Mesendoderm (in vitro differentiated cells): ENCODE measurements at regions not wholly inside any gene's neighbourhood (a gene's known extent, or its start where the extent isn't known, plus 50 kb on each side); places are given as distances from the start of the nearest gene placed in this dataset.

ENCODE experiments used
- DNase-seq: peaks from one replicate; pipeline ENCODE4 v3.0.0; 2013
- H2AK5ac ChIP-seq: 2 replicates; pipeline ENCODE4 v1.6.1; 2013; ENCODE audit warnings: low read length, inconsistent platforms
- H2BK120ac ChIP-seq: 2 replicates; pipeline ENCODE4 v1.6.1; 2013; ENCODE audit warnings: low read depth, mild to moderate bottlenecking, low read length, moderate library complexity, mixed read lengths
- H2BK15ac ChIP-seq: replicated peaks from 2 replicates; pipeline ENCODE4 v1.6.1; 2013; ENCODE audit warnings: low read depth, mild to moderate bottlenecking, moderate library complexity
- H2BK5ac ChIP-seq: 2 replicates; pipeline ENCODE4 v1.6.1; 2013; ENCODE audit warnings: low read length, inconsistent platforms
- H3K18ac ChIP-seq: 2 replicates; pipeline ENCODE4 v1.6.1; 2013; ENCODE audit warnings: mild to moderate bottlenecking, low read length, mixed read lengths
- H3K23ac ChIP-seq: one replicate; pipeline ENCODE4 v1.6.1; 2013; ENCODE audit warnings: low read length
- H3K27ac ChIP-seq: 2 replicates; pipeline ENCODE4 v1.5.1; 2013; ENCODE audit warnings: low read depth, mild to moderate bottlenecking, inconsistent platforms, low read length, moderate library complexity
- H3K27me3 ChIP-seq: 2 replicates; pipeline ENCODE4 v1.6.1; 2013; ENCODE audit warnings: low read length, control low read depth, mild to moderate bottlenecking, inconsistent platforms; ENCODE audit not compliant: insufficient read depth, poor library complexity
- H3K36me3 ChIP-seq: 2 replicates; pipeline ENCODE4 v1.6.1; 2013; ENCODE audit warnings: low read length, inconsistent platforms; ENCODE audit not compliant: control insufficient read depth, insufficient read depth
- H3K4ac ChIP-seq: one replicate; pipeline ENCODE4 v1.6.1; 2013; ENCODE audit warnings: low read depth, mild to moderate bottlenecking, low read length, moderate library complexity
- H3K4me1 ChIP-seq: 2 replicates; pipeline ENCODE4 v1.6.1; 2013; ENCODE audit warnings: low read depth, low read length, inconsistent platforms; ENCODE audit not compliant: control insufficient read depth
- H3K4me2 ChIP-seq: 2 replicates; pipeline ENCODE4 v1.6.1; 2013; ENCODE audit warnings: low read length
- H3K4me3 ChIP-seq: 2 replicates; pipeline ENCODE4 v1.5.1; 2013; ENCODE audit warnings: mild to moderate bottlenecking, low read length
- H3K56ac ChIP-seq: one replicate; pipeline ENCODE4 v1.6.1; 2013; ENCODE audit warnings: low read length
- H3K79me1 ChIP-seq: 2 replicates; pipeline ENCODE4 v1.6.1; 2013; ENCODE audit warnings: low read length, inconsistent platforms
- H3K79me2 ChIP-seq: 2 replicates; pipeline ENCODE4 v1.6.1; 2013; ENCODE audit warnings: mild to moderate bottlenecking, low read length; ENCODE audit not compliant: control insufficient read depth, insufficient read depth
- H3K9ac ChIP-seq: 2 replicates; pipeline ENCODE4 v1.6.1; 2013; ENCODE audit warnings: low read length, inconsistent platforms
- H4K5ac ChIP-seq: one replicate; pipeline ENCODE4 v1.6.1; 2013; ENCODE audit warnings: low read length
- H4K8ac ChIP-seq: one replicate; pipeline ENCODE4 v1.6.1; 2013; ENCODE audit warnings: low read depth, mild to moderate bottlenecking, control low read depth, low read length, moderate library complexity
- WGBS: extraction: QIAGEN DNeasy Blood & Tissue Kit; methylation state at CpG from one replicate; pipeline ENCODE4 v1.1.7; 2013; ENCODE audit warnings: low lambda C conversion rate, missing lambda C conversion rate; ENCODE audit not compliant: insufficient coverage; ENCODE audit errors: extremely low coverage; 5-methylcytosine and 5-hydroxymethylcytosine counted together

GRCh38 chr7:46963719-46964118, 618.2 kb downstream of the TNS3 start:
- no peak overlapping the region for H3K18ac ChIP-seq
- no peaks in the 10 kb centered on the region for H3K36me3 ChIP-seq
- H3K27ac ChIP-seq = no peak overlapping the region
- H2BK5ac ChIP-seq = no peak overlapping the region
- no peak overlapping the region for H3K4me3 ChIP-seq
- no peaks in the 10 kb centered on the region for H3K27me3 ChIP-seq
- no peak overlapping the region for H3K4ac ChIP-seq
- no peak overlapping the region for H4K8ac ChIP-seq
- H3K9ac ChIP-seq = no peak overlapping the region
- no peak overlapping the region for H3K23ac ChIP-seq
- no peak overlapping the region for H2BK15ac ChIP-seq
- H2AK5ac ChIP-seq = no peak overlapping the region
- no peaks in the 10 kb centered on the region for H3K4me1 ChIP-seq
- no peak for DNase-seq
- H3K4me2 ChIP-seq = no peak overlapping the region
- H4K5ac ChIP-seq = no peak overlapping the region
- no peaks in the 10 kb centered on the region for H3K79me2 ChIP-seq
- no peak overlapping the region for H3K56ac ChIP-seq
- H2BK120ac ChIP-seq = no peak overlapping the region
- H3K79me1 ChIP-seq = no peaks in the 10 kb centered on the region

GRCh38 chr7:46960970-46961369, 620.9 kb downstream of the TNS3 start:
- no peak overlapping the region for H2BK15ac ChIP-seq
- no peak overlapping the region for H3K23ac ChIP-seq
- H3K4me3 ChIP-seq = no peak overlapping the region
- no peaks in the 10 kb centered on the region for H3K36me3 ChIP-seq
- H3K56ac ChIP-seq = no peak overlapping the region
- no peak overlapping the region for H4K5ac ChIP-seq
- H4K8ac ChIP-seq = no peak overlapping the region
- no peak overlapping the region for H2BK120ac ChIP-seq
- H2BK5ac ChIP-seq = no peak overlapping the region
- DNase-seq = no peak
- no peak overlapping the region for H2AK5ac ChIP-seq
- H3K18ac ChIP-seq = no peak overlapping the region
- no peak overlapping the region for H3K4ac ChIP-seq
- H3K79me1 ChIP-seq = no peaks in the 10 kb centered on the region
- no peak overlapping the region for H3K9ac ChIP-seq
- H3K27ac ChIP-seq = no peak overlapping the region
- H3K79me2 ChIP-seq = no peaks in the 10 kb centered on the region
- H3K4me2 ChIP-seq = no peak overlapping the region
- H3K4me1 ChIP-seq = no peaks in the 10 kb centered on the region
- no peaks in the 10 kb centered on the region for H3K27me3 ChIP-seq
- WGBS = no CpG with 5 or more reads among the region's 3 CpGs

- H3K79me1 ChIP-seq = no peaks in the 10 kb centered on the region
- H3K4me1 ChIP-seq = no peaks in the 10 kb centered on the region
- H3K4me2 ChIP-seq = no peak overlapping the region
- H4K5ac ChIP-seq = no peak overlapping the region
- no peaks in the 10 kb centered on the region for H3K79me2 ChIP-seq
- no peak overlapping the region for H2BK120ac ChIP-seq
- H3K9ac ChIP-seq = no peak overlapping the region
- no peak overlapping the region for H4K8ac ChIP-seq
- H3K23ac ChIP-seq = no peak overlapping the region
- no peak overlapping the region for H3K4ac ChIP-seq
- H3K27ac ChIP-seq = no peak overlapping the region
- H3K4me3 ChIP-seq = no peak overlapping the region
- no peak overlapping the region for H2BK5ac ChIP-seq
- no peaks in the 10 kb centered on the region for H3K27me3 ChIP-seq
- WGBS = no CpG with 5 or more reads among the region's 5 CpGs
- H3K56ac ChIP-seq = no peak overlapping the region
- H2AK5ac ChIP-seq = no peak overlapping the region
- DNase-seq = no peak
- H3K18ac ChIP-seq = no peak overlapping the region
- H2BK15ac ChIP-seq = no peak overlapping the region
- no peaks in the 10 kb centered on the region for H3K36me3 ChIP-seq
Measured at GRCh38 chr7:46957195-46957594, 624.7 kb downstream of the TNS3 start.

GRCh38 chr7:46955531-46955930, 626.4 kb downstream of the TNS3 start:
- H4K5ac ChIP-seq = no peak overlapping the region
- H3K27ac ChIP-seq = no peak overlapping the region
- H3K4me2 ChIP-seq = no peak overlapping the region
- no peaks in the 10 kb centered on the region for H3K36me3 ChIP-seq
- no peak overlapping the region for H3K4ac ChIP-seq
- H2BK15ac ChIP-seq = no peak overlapping the region
- no peak for DNase-seq
- no peaks in the 10 kb centered on the region for H3K27me3 ChIP-seq
- no peaks in the 10 kb centered on the region for H3K4me1 ChIP-seq
- no peak overlapping the region for H3K23ac ChIP-seq
- no peak overlapping the region for H3K9ac ChIP-seq
- H3K79me2 ChIP-seq = no peaks in the 10 kb centered on the region
- H2BK5ac ChIP-seq = no peak overlapping the region
- WGBS = no CpG with 5 or more reads among the region's 2 CpGs
- no peak overlapping the region for H3K56ac ChIP-seq
- no peak overlapping the region for H3K4me3 ChIP-seq
- H3K18ac ChIP-seq = no peak overlapping the region
- H2AK5ac ChIP-seq = no peak overlapping the region
- H2BK120ac ChIP-seq = no peak overlapping the region
- no peaks in the 10 kb centered on the region for H3K79me1 ChIP-seq
- no peak overlapping the region for H4K8ac ChIP-seq

DNA sequence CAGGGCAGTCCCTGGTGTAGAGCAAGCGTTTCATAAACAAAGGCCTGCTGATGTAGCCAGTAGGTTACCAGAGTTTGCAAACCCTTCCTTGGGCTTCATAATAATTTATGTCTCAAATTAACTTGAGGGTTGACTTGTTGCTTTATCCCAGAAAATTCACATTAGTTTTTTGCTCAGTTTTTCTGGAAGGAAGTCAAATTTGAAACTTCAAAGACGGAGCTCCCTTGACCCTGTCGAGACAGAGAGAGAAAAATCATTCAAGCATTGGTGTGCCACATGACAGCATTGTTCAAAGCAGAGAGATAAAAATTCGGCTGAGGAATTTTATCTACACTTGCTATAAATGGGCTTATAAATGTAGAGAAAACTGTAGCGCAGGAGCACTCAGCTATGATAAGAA, 627.7 kb downstream of the TNS3 start:
- no peaks in the 10 kb centered on the region for H3K4me1 ChIP-seq
- H3K4me3 ChIP-seq = no peak overlapping the region
- no CpG with 5 or more reads among the region's 5 CpGs for WGBS
- H2BK15ac ChIP-seq = no peak overlapping the region
- H2AK5ac ChIP-seq = no peak overlapping the region
- no peak overlapping the region for H3K56ac ChIP-seq
- no peak overlapping the region for H2BK5ac ChIP-seq
- no peak for DNase-seq
- H2BK120ac ChIP-seq = no peak overlapping the region
- H4K5ac ChIP-seq = no peak overlapping the region
- no peaks in the 10 kb centered on the region for H3K36me3 ChIP-seq
- H4K8ac ChIP-seq = no peak overlapping the region
- no peak overlapping the region for H3K4ac ChIP-seq
- no peak overlapping the region for H3K27ac ChIP-seq
- H3K79me2 ChIP-seq = no peaks in the 10 kb centered on the region
- H3K27me3 ChIP-seq = no peaks in the 10 kb centered on the region
- H3K18ac ChIP-seq = no peak overlapping the region
- no peaks in the 10 kb centered on the region for H3K79me1 ChIP-seq
- no peak overlapping the region for H3K23ac ChIP-seq
- no peak overlapping the region for H3K9ac ChIP-seq
- no peak overlapping the region for H3K4me2 ChIP-seq

GRCh38 chr7:46953008-46953407, 628.9 kb downstream of the TNS3 start:
- Histone ChIP-seq H4K8ac (no peak overlapping the region), H3K36me3 (no peaks in the 10 kb centered on the region), H4K5ac (no peak overlapping the region), H3K56ac (no peak overlapping the region), H3K9ac (no peak overlapping the region), H3K23ac (no peak overlapping the region), H3K27ac (no peak overlapping the region), H3K79me2 (no peaks in the 10 kb centered on the region), H3K27me3 (no peaks in the 10 kb centered on the region), H3K18ac (no peak overlapping the region), H2BK15ac (no peak overlapping the region), H2BK120ac (no peak overlapping the region), H3K4me3 (no peak overlapping the region), H2AK5ac (no peak overlapping the region), H3K4ac (no peak overlapping the region), H3K4me1 (no peaks in the 10 kb centered on the region), H3K79me1 (no peaks in the 10 kb centered on the region), H3K4me2 (no peak overlapping the region), H2BK5ac (no peak overlapping the region)
- no CpG with 5 or more reads among the region's 1 CpG for WGBS
- no peak for DNase-seq
